NOMO-1 treated with dmso at 0.1 percent for 144 hours (cell line): ENCODE measurements at regions not wholly inside any gene's neighbourhood (a gene's known extent, or its start where the extent isn't known, plus 50 kb on each side); places are given as distances from the start of the nearest gene placed in this dataset.
"Not testable (repeated sequence)": the region's sequence is repeated elsewhere in the genome, so short reads cannot be mapped to it uniquely, and the experiment has no call there.

Experiments
- DNase-seq: peaks from one replicate; lab custom pipeline; 2025; ENCODE audit not compliant: unreplicated experiment; lab: John Stamatoyannopoulos, UW

DNA sequence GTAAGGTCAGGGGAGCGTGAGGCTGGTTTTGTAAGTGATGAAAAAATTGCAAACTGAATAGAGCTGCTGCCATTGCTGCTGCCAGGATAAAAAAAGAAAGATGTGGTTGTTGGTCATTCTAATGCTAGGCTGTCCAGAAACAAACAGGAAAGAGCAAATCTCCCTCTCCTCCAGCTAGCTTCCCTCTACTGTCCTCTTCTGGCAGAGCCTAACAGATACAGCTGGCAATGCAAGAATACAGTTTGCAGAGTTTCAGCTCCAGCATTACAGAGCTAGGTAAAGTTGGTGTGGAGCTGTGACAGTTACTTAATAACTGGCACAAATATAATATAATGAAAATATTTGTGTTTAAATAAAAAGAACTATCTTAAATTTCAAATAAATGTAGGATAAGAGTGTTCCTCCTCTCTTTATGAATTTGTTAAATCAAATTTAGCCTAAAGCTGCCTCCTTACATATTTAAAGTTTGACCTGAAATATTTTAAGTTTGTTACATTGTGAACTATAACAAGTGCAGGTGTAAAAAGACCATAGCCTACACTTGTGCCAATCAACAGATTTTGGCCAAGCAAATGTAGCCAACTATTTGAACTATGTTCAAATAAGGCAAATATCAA lies 407.7 kb downstream of the SH2D4B start:
- DNase-seq = no peak

DNA sequence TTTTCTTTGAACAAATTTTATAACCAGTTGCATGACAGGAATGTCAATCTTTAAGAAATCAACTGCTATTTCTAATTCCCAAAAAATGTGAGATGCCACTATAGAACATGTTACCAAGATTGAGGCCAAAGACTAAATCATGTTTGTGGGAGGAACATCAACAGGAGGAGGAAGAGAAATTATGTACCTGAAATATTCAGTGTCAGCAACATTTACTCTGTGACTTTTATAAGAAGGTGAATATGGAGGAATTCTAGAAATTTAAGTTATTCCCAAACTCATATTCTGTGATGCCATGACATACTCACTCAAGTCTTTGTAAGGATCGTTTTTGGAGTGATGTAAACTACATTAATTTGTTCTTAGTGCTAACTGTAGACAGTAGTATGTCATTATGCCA lies 408.4 kb downstream of the SH2D4B start:
- DNase-seq = no peak

DNA sequence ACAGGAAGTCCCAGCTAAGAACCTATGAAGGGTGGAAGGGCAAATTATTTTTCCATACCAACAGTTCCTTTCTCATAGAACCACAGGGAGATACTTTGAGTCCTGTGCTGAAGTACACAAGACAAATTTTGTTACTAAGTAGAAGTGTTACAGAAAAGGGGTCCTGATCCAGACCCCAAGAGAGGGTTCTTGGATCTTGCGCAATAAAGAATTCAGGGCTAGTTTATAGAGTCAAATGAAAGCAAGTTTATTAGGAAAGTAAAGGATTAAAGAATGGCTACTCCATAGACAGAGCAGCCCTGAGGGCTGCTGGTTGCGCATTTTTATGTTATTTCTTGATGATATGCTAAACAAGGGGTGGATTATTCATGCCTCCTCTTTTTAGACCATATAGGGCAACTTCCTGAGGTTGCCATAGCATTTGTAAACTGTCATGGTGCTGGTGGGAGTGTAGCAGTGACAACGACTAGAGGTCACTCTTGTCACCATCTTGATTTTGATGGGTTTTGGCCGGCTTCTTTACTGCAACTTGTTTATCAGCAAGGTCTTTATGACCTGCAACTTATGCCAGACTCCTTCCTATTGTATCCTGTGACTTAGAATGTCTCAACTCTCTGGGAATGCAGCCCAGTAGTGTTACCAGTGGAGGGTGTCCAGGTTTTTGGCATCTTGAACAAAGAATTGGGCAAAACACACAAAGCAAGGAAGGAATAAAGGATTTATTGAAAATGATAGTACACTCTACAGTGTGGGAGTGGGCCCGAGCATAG lies 409.4 kb downstream of the SH2D4B start:
- DNase-seq = no peak

DNA sequence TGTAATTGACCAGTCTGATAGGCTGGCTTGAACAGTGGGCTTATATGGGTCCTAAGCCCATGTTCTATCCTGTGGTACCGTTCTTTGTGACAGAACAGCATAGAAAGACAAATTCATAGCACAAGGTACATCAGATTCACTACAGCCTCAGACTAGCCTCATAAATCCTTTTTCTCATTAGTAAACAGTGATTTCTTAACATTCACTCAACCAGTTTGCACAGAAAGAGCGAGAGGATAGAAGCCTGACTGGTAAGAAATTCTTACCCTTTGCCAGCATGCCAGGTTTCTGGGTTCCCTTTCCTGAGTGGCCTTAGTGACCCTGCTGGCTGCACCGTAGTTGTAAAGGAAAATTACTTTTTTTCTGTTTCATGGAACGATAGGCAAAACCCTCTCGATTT lies 412.1 kb downstream of the SH2D4B start:
- no peak for DNase-seq

DNA sequence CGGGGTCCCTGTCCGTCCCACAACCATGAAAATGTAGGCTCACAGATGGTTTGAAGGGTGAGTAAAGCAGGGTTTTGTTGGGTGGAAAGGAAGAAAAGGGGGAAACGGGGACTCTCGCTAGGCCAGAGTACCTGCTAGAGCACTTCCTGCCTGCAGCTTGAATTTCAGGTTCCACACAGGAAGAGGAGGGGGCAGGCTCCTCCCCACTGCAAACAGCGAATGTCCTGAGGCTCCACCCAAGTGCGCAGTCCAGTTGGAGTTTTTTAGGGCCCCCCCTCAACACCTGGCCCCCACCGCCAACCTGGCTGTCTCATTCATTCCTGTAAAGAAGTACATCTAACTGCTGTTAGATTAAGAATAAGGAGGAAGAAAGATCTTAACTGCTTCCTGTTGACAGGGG lies 414.7 kb downstream of the SH2D4B start:
- no peak for DNase-seq

DNA sequence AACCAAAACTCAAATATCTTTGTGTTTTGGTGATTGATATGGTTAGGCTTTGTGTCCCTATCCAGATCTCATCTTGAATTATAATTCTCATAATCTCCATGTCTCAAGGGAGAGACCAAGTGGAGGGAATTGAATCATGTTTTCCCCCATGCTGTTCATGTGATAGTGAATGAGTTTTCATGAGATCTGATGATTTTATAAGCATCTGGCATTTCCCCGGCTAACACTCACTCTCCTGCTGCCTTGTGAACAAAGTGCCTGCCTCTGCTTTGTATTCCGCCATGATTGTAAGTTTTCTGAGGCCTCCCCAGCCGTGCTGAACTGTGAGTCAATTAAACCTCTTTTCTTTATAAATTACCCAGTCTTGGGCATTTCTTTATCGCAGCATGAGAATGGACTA lies 419.5 kb downstream of the SH2D4B start:
- DNase-seq = no peak

DNA sequence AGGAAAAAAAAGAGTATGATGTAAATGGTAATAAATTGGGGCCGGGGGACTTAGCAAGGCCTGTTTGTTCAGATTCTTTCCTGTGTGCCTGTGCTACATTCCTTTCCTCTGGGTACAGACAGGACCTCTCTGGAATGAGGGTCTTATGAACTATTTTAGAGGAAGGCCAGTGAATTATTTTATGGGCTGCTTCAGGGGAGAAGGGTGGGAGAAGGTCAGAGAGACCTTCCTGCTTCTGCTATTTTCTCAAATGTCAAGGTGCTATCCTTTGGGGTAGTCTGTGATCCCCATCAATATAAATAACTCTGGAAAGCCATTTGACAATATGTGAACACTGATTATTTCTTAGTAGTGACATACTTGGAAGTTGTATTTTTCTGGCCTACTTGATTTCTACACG lies 426.5 kb downstream of the SH2D4B start:
- no peak for DNase-seq

DNA sequence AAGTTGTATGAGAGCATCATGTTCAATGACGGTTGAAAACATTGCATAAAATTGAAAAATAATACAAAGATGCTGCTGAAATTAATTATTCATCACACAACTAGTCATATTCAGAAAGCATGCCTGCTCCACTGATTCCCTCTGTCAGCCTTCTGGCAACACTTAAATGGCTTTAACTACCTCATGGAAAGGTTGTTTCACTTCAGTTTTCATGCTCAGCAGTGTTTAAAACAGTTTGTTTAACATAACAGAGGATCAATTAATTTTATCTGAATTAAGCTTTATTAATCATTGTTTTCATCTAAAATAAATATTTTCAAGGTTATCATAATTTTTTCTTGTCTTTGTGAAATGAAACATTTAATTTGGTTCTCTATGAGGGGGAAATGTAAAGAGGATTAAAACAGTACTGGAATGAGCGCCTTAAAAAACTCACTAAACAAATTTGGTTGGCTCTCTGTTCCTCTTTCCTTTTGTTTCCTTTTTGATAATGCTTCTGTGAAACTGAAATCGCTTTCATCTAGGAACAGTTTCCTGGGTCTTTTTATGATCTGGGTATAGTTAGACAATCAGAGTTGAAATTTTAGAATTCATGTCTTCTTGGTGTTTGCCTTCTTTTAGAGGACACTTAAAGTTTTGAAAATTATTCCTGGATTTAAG lies 427.4 kb downstream of the SH2D4B start:
- DNase-seq = no peak

DNA sequence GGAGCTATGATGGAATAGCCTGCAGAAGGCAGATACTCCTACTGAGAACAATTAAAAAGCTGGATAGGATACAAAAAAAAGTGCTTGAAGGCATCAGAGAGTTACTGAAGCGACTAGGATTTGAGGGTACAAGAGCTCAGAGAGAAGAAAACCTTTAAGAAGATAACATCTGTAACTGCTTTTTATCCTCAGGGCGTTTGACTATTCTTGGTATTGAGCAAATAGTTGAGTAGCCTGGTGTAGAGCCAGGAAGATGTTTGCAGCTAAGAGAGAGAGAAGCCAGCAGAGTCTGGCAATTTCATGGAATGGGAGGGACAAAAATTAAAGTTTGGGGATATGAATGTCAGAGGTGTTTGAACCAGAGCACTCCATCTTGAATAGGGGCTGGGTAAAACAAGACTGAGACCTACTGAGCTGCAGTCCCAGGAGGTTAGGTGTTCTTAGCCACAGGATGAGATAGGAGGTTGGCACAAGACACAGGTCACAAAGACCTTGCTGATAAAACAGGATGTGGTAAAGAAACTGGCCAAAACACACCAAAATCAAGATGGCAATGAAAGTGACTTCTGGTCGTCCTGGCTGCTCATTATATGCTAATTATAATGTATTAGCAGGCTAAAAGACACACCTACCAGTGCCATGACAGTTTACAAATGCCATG lies 428.8 kb downstream of the SH2D4B start:
- no peak for DNase-seq

DNA sequence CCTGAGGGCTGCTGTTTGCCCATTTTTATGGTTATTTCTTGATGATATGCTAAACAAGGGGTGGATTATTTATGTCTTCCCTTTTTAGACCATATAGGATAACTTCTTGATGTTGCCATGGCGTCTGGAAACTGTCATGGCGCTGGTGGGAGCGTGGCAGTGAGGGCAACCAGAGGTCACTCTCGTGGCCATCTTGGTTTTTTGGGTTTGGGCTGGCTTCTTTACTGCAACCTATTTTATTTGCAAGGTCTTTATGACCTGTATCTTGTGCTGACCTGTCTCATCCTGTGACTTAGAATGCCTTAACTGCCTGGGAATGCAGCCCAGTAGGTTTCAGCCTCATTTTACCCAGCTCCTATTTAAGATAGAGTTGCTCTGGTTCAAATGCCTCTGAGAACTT lies 429.7 kb downstream of the SH2D4B start:
- not testable (repeated sequence) for DNase-seq

DNA sequence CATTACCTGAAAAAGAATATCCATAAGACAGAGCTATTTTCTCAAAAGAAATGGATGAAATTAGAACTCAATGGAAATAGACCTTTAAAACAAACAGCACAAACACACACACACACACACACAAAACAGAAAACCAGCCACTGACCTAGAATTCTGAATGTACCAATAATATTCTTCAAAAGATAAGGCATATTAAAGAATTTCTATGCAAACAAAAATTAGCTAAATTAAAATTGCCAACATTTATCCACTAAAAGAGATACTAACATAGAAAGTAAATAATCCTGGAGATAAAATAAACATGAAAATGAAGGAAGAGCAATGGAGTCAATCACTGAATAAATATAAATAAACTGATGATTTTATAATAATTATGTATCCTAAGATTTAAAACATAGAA lies 431.2 kb downstream of the SH2D4B start:
- no peak for DNase-seq

DNA sequence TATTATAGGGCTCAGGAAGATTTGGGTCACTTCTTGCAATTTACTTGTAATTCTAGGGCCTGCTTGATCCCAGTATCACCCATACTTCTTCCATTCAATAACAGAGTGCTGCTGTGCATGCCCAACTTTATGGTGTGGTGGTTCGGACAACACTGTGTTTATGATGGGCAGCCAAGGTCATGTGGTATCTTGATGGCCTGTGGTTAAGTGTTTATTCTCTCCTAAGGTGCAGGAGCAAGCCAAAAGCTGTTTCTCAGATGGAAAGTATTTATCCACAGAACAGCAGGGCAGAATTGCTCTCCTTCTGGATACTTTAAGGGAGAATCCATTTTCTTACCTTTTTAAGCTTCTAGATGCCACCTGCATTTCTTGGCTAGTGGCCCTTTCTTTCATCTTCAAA lies 433.8 kb downstream of the SH2D4B start:
- no peak for DNase-seq

DNA sequence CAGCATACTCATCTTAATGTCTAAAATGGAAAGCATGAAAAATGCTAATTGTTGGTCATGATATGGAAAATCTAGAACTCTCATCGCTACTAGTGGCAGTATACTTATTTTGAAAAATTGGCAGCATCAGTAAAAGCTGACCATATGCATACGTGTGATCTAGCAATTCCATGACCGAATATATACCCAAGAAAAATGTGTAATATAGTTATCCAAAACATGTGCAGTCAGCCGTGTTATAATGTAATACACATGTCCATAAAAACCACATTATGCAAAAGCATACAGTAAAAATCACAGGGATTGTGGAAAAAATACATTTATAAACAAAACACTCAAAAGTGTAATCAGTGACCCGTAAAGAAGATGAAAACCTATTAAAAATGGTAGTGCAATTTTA lies 439.0 kb downstream of the SH2D4B start:
- DNase-seq = no peak

DNA sequence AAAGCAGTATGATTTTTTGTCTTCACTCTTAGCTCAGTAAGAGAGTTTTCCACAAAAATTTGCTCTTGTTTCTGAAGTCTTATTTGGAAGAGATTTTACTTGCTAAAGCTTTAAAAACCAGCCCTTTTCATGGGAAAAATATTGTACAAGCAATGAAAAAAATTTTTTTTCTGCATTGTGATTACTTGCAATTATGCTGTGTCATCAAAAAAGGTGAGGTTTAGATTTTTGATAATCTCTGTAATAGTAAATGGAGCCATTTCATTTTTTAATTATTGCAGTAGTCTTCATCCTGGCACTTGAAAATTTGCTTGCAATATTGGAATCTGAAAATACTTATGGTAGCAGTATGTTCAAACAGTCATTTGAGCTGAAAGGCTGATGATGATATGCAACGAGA lies 447.4 kb downstream of the SH2D4B start:
- no peak for DNase-seq

DNA sequence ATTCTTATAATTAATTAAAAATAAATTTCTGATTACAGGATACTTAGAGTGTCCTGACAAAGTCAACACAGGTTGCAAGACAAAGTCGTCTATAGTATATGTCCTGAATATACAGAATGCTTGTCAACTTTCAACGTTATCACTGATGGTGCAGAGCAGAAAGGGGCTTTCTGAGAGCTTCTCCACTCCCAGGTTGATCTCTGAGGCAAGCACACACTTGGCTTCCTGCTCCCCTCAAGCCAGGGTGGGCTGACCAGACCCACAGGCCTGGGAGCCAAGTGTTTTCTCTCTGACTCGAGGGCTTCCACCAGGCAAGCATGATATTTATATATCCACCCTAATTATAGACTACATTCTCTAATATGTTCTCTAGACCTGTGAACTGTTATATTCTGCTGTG lies 448.9 kb downstream of the SH2D4B start:
- no peak for DNase-seq

DNA sequence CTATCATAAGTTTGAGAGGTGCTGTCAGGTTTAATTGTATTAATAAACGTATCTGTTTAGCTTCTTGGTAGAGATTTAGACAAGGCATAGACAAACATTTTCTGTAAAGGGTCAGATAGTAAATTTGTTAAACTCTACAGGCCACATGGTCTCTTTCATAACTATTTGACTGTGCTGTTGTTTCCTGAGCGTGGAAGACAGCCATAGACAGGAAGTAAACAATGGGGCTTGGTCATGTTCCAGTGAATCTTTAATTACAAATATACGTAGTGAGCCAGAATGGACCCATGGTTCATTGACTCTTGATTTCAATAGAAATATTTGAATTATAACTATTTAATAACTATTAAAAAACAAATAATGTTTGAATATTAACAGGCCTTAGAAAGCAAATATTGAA lies 451.1 kb downstream of the SH2D4B start:
- no peak for DNase-seq

DNA sequence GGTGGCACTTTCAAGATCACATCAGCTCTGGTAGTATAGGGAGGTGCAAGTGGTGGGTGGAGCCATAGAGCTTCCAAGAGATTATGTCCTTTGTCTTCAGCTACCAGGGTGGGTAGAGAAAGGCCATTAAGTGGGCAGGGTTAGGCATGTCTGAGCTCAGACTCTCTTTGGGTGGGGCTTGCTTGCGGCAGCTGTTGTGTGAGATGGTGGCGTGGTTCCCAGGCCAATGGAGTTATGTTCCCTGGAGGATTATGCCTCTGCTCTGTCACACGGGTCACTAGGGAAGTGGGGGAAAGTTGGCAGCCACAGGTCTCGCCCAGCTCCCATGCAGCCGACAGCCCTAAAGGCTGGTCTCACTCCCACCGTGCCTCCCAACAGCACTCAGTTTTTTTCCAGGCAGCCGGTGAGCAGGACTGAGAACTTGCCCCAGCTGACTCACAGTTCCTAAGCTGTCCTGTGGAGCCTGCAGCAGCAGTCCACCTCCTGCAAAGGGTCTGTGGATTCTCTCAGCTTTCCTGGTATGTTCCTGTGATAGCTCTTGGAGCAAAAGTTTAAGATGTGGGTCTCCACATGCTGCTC lies 459.0 kb downstream of the SH2D4B start:
- DNase-seq = no peak

DNA sequence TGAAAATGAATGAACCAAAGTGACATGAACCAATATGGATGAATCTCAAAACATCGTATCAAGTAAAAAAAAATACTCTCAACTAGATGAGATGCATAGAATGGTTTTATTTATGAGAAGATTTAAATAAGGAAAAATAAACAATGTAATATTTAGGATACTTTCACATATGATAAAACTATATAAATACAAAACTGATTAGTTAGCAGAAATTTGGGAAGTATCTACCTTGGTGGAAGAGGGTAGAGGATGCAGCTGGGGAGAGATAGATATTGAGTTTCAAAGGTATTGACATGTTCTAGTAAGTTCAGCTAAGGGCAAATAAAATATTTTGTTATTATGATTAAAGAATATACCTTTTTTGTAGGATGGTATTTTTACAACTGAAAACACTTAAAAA lies 463.1 kb downstream of the SH2D4B start:
- no peak for DNase-seq

DNA sequence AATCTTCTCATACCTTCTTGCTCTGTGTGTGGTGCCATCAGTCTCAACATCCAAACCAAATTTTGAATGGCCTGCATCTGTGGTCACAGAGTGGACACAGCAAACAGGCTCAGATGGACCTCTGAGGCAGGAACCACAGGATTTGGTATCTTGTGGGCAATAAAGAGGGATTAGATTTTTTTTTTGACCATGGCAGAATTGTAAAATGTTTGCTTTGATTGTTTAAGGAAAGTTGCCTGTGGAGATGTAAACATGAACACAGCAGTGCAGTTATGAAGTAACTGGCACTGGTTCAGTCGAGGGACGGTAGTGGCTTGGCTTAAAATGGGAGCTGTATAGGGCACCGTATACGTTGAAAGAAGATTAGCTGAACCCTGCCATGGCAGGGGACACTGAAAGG lies 464.7 kb downstream of the SH2D4B start:
- no peak for DNase-seq

DNA sequence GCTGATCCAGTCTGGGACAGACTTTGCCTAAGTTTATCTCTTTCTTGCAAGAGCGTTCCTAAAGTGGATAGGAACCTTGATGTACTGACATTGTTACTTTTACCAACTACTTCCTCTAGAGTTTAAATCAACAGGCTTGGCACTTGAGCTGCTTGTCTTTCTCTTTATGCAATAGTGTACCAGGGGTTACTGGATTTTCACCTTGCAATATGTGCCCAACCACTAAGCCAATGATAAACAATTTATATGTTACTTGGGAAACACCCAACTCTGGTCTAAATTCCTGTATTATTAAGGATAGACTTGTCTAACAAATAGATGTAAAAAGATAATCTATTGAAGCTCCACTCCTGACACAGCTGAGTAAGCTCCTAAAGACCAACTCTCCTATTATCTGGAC lies 470.2 kb downstream of the SH2D4B start:
- DNase-seq = no peak

DNA sequence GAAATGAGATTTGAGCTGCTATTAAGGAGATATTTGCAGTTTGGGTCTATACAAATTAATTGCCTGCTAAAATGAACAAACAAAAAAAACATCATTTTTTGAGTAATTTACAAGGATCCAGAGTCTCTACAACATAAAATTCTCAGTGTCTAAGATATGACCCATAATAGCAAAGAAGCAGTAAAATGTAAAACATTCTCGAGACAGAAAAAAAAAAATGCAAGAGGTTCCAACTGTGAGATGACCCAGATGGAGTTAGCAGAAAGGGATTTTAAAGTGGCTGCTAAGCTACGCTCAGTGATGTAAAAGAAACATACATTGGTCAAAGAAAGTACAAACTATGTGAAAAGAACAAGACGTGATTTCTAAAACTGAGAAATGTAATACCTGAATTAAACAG lies 471.0 kb downstream of the SH2D4B start:
- no peak for DNase-seq

DNA sequence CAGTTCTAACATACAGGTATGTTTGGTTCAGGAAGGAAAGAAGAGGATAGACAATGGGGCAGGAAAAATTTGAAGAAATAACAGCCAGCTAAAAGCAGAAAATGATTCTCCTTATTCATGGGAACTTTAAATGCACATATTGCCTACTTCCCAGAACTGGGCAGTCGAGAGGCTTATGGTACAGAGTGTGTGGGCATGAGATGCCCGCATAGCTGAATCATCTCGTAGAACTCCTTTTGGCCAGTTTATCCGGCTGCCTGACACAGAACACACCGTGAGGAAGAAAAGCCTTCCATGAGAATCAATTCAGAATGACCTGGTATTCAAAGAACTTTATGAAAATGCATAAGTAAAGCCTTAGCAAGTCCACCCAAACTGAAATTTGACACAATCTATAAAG lies 471.6 kb downstream of the SH2D4B start:
- no peak for DNase-seq
